ENCODE measurements at regions not wholly inside any gene's neighbourhood (a gene's known extent, or its start where the extent isn't known, plus 50 kb on each side); places are given as distances from the start of the nearest gene placed in this dataset.

GRCh38 chr7:155973451-155973997 is 161.3 kb upstream of the SHH start:
- TF ChIP-seq YY1 (IDR thresholded peaks at IDR 0.05; ENCODE audit: low read depth), result no peak
- no peak for TF ChIP-seq USF1 (IDR thresholded peaks at IDR 0.05)
- no peak for TF ChIP-seq REST (IDR thresholded peaks at IDR 0.05; ENCODE audit: low read depth)
- no peak for TF ChIP-seq CEBPB (IDR thresholded peaks at IDR 0.05)
- no peak for TF ChIP-seq EP300 (IDR thresholded peaks at IDR 0.05; ENCODE audit: borderline replicate concordance)

GRCh38 chr7:155972651-155973390 is 160.6 kb upstream of the SHH start:
- TF ChIP-seq EP300 (IDR thresholded peaks at IDR 0.05; ENCODE audit: borderline replicate concordance) (no peak), ZBTB7A (IDR thresholded peaks at IDR 0.05; ENCODE audit: low read depth) (no peak), NFIC (IDR thresholded peaks at IDR 0.05) (no peak), TEAD4 (IDR thresholded peaks at IDR 0.05) (no peak), FOXM1 (IDR thresholded peaks at IDR 0.05; ENCODE audit: borderline replicate concordance, low read depth) (no peak), USF1 (IDR thresholded peaks at IDR 0.05) (no peak), CREB1 (IDR thresholded peaks at IDR 0.05; ENCODE audit: low read depth) (no peak), TCF12 (IDR thresholded peaks at IDR 0.05; ENCODE audit: low read depth) (no peak), EGR1 (IDR thresholded peaks at IDR 0.05) (no peak), RAD21 (IDR thresholded peaks at IDR 0.05; ENCODE audit: low read depth) (no peak), CEBPB (IDR thresholded peaks at IDR 0.05) (no peak), YY1 (IDR thresholded peaks at IDR 0.05; ENCODE audit: low read depth) (no peak), TAF1 (IDR thresholded peaks at IDR 0.05; ENCODE audit: low read depth) (no peak), REST (IDR thresholded peaks at IDR 0.05; ENCODE audit: low read depth) (no peak), MAX (IDR thresholded peaks at IDR 0.05) (no peak)

- no peak for TF ChIP-seq MAX (IDR thresholded peaks at IDR 0.05)
- no peak for TF ChIP-seq TCF12 (IDR thresholded peaks at IDR 0.05; ENCODE audit: low read depth)
- no peak for TF ChIP-seq ZBTB7A (IDR thresholded peaks at IDR 0.05; ENCODE audit: low read depth)
- no peak for TF ChIP-seq EGR1 (IDR thresholded peaks at IDR 0.05)
- TF ChIP-seq CREB1 (IDR thresholded peaks at IDR 0.05; ENCODE audit: low read depth), result no peak
- no peak for TF ChIP-seq RAD21 (IDR thresholded peaks at IDR 0.05; ENCODE audit: low read depth)
- TF ChIP-seq EP300 (IDR thresholded peaks at IDR 0.05; ENCODE audit: borderline replicate concordance), result no peak
- no peak for TF ChIP-seq CEBPB (IDR thresholded peaks at IDR 0.05)
- TF ChIP-seq YY1 (IDR thresholded peaks at IDR 0.05; ENCODE audit: low read depth), result no peak
- TF ChIP-seq USF1 (IDR thresholded peaks at IDR 0.05), result no peak
- TF ChIP-seq NFIC (IDR thresholded peaks at IDR 0.05), result no peak
- TF ChIP-seq TAF1 (IDR thresholded peaks at IDR 0.05; ENCODE audit: low read depth), result no peak
- TF ChIP-seq REST (IDR thresholded peaks at IDR 0.05; ENCODE audit: low read depth), result no peak
These were observed 160.0 kb upstream of the SHH start for GRCh38 chr7:155972247-155972646.

Data from Ishikawa (cell line).